Calu3 (cell line): ENCODE measurements at regions not wholly inside any gene's neighbourhood (a gene's known extent, or its start where the extent isn't known, plus 50 kb on each side); places are given as distances from the start of the nearest gene placed in this dataset.
"Not testable (repeated sequence)": the region's sequence is repeated elsewhere in the genome, so short reads cannot be mapped to it uniquely, and the experiment has no call there.

ENCODE experiments used
- BruUV-seq: library from RNA; stranded (reverse); fragments of 400-500 nt; replicated peaks from 2 replicates; lab custom pipeline; 2021; lab: Mats Ljungman, UMichigan
- CTCF ChIA-PET: fragments of 300-600 bp; sonication (Branson Sonifier 250); formaldehyde crosslinking; loops from one replicate; lab custom pipeline; 2022; ENCODE audit warnings: antibody characterized with exemption; lab: Charles Lee
- DNase-seq: peaks from one replicate; pipeline ENCODE4 v3.0.0; 2022
- H3K27ac Mint-ChIP-seq: one replicate; pipeline ENCODE4 v1.8.0; 2022; ENCODE audit warnings: mixed read lengths; ENCODE audit not compliant: unreplicated experiment
- H3K27me3 Mint-ChIP-seq: one replicate; pipeline ENCODE4 v1.8.0; 2022; ENCODE audit warnings: mixed read lengths; ENCODE audit not compliant: unreplicated experiment
- H3K36me3 Mint-ChIP-seq: one replicate; pipeline ENCODE4 v1.8.0; 2022; ENCODE audit warnings: mild to moderate bottlenecking, moderate library complexity, mixed read lengths; ENCODE audit not compliant: insufficient read depth, unreplicated experiment
- H3K4me1 Mint-ChIP-seq: one replicate; pipeline ENCODE4 v1.8.0; 2022; ENCODE audit warnings: mild to moderate bottlenecking, low read depth, mixed read lengths; ENCODE audit not compliant: unreplicated experiment
- H3K4me3 Mint-ChIP-seq: one replicate; pipeline ENCODE4 v1.8.0; 2022; ENCODE audit warnings: mild to moderate bottlenecking, low read depth, moderate library complexity, mixed read lengths; ENCODE audit not compliant: unreplicated experiment
- H3K9me3 Mint-ChIP-seq: one replicate; pipeline ENCODE4 v1.8.0; 2022; ENCODE audit warnings: low read depth, mixed read lengths; ENCODE audit not compliant: unreplicated experiment
- CTCF ChIP-seq: fragments of 200-600 bp; IDR thresholded peaks from one replicate; pipeline ENCODE4 v1.8.0; 2022; ENCODE audit warnings: antibody characterized with exemption; ENCODE audit not compliant: unreplicated experiment
- intact Hi-C: fragments of 100-400 bp; cut with micrococcal nuclease; formaldehyde crosslinking; loops from one replicate; pipeline ENCODE4 v1.10.0; 2022; ENCODE audit not compliant: unreplicated experiment

- CTCF ChIA-PET, result no interaction called here
- intact Hi-C loops, result no loop called here
- no peak for DNase-seq
- TF ChIP-seq CTCF, result no peak
- peaks cover 2% of the 10 kb centered on the region for H3K9me3 Mint-ChIP-seq
- H3K27ac Mint-ChIP-seq, result no peak overlapping the region
- no peaks in the 10 kb centered on the region for H3K36me3 Mint-ChIP-seq
- H3K27me3 Mint-ChIP-seq, result no peaks in the 10 kb centered on the region
- no peak overlapping the region for H3K4me3 Mint-ChIP-seq
- H3K4me1 Mint-ChIP-seq, result no peaks in the 10 kb centered on the region
- no TSS peak for BruUV-seq
Observed at GRCh38 chr7:112958775-112959174, 127.9 kb downstream of the GPR85 start.

GRCh38 chr7:112957901-112958300, 128.7 kb downstream of the GPR85 start:
- no peak for TF ChIP-seq CTCF
- peaks cover 2% of the 10 kb centered on the region for H3K9me3 Mint-ChIP-seq
- H3K27ac Mint-ChIP-seq, result no peak overlapping the region
- no peak for DNase-seq
- H3K36me3 Mint-ChIP-seq, result no peaks in the 10 kb centered on the region
- no peaks in the 10 kb centered on the region for H3K27me3 Mint-ChIP-seq
- no TSS peak for BruUV-seq
- H3K4me1 Mint-ChIP-seq, result no peaks in the 10 kb centered on the region
- CTCF ChIA-PET, result no interaction called here
- intact Hi-C loops, result no loop called here
- H3K4me3 Mint-ChIP-seq, result no peak overlapping the region

GRCh38 chr7:112953031-112953430, 133.6 kb downstream of the GPR85 start:
- DNase-seq, CTCF ChIA-PET, BruUV-seq, intact Hi-C loops, H3K4me3 Mint-ChIP-seq, H3K9me3 Mint-ChIP-seq, H3K27me3 Mint-ChIP-seq, H3K36me3 Mint-ChIP-seq, H3K4me1 Mint-ChIP-seq, H3K27ac Mint-ChIP-seq: not testable (repeated sequence)

GRCh38 chr7:112951070-112951469, 135.6 kb downstream of the GPR85 start:
- H3K36me3 Mint-ChIP-seq, result no peaks in the 10 kb centered on the region
- CTCF ChIA-PET, result no interaction called here
- H3K9me3 Mint-ChIP-seq, result no peaks in the 10 kb centered on the region
- H3K27me3 Mint-ChIP-seq, result no peaks in the 10 kb centered on the region
- BruUV-seq, result no TSS peak
- no peak overlapping the region for H3K27ac Mint-ChIP-seq
- H3K4me1 Mint-ChIP-seq, result no peaks in the 10 kb centered on the region
- TF ChIP-seq CTCF, result no peak
- intact Hi-C loops, result no loop called here
- no peak overlapping the region for H3K4me3 Mint-ChIP-seq
- no peak for DNase-seq

- CTCF ChIA-PET, H3K4me3 Mint-ChIP-seq, intact Hi-C loops, H3K4me1 Mint-ChIP-seq, H3K27me3 Mint-ChIP-seq, H3K27ac Mint-ChIP-seq, BruUV-seq, DNase-seq, H3K36me3 Mint-ChIP-seq, H3K9me3 Mint-ChIP-seq: not testable (repeated sequence)
Observed at GRCh38 chr7:112949682-112950081, 136.9 kb downstream of the GPR85 start.
